Frontal cortex (tissue), 3 donors: ENCODE measurements at regions not wholly inside any gene's neighbourhood (a gene's known extent, or its start where the extent isn't known, plus 50 kb on each side); places are given as distances from the start of the nearest gene placed in this dataset.
"Not testable (repeated sequence)": the region's sequence is repeated elsewhere in the genome, so short reads cannot be mapped to it uniquely, and the experiment has no call there.

ENCODE experiments used
- DNase-seq, 2 donors: peaks; one replicate each; pipeline ENCODE4 v3.0.0; 2012; ENCODE audit warnings: low spot score in 2 of 2
- FAIRE-seq: peaks from 2 replicates; lab custom pipeline; 2012; peaks lifted over from hg19 to GRCh38; lab: Jason Lieb, UNC
- donor health status: control.
- donor health status: control.
- donor health status: control.

- FAIRE-seq = no peak
- no peak for DNase-seq
These were observed 1150.4 kb upstream of the INTU start for GRCh38 chr4:126482311-126482710.

- no peak for DNase-seq
- FAIRE-seq = no peak
These were observed 1146.4 kb upstream of the INTU start for GRCh38 chr4:126486377-126486776.

GRCh38 chr4:126489826-126490463 lies 1142.8 kb upstream of the INTU start:
- no peak for DNase-seq

GRCh38 chr4:126495163-126495752 lies 1137.5 kb upstream of the INTU start:
- FAIRE-seq (no peak), DNase-seq (no peak)

More at GRCh38 chr4:126489826-126490463, 1142.8 kb upstream of the INTU start:
- no peak for FAIRE-seq

- DNase-seq (no peak), FAIRE-seq (no peak)
These were observed 1119.8 kb upstream of the INTU start for GRCh38 chr4:126512979-126513378.

GRCh38 chr4:126513596-126513995 lies 1119.2 kb upstream of the INTU start:
- FAIRE-seq = no peak
- no peak for DNase-seq

GRCh38 chr4:126520731-126521130 lies 1112.0 kb upstream of the INTU start:
- FAIRE-seq (no peak), DNase-seq (no peak)

- not testable (repeated sequence) for DNase-seq, FAIRE-seq
These were observed 1107.4 kb upstream of the INTU start for GRCh38 chr4:126525400-126525799.

GRCh38 chr4:126526335-126526734 lies 1106.4 kb upstream of the INTU start:
- no peak for FAIRE-seq
- DNase-seq = no peak

GRCh38 chr4:126529997-126530396 lies 1102.8 kb upstream of the INTU start:
- DNase-seq (no peak), FAIRE-seq (no peak)

GRCh38 chr4:126530996-126531585 lies 1101.7 kb upstream of the INTU start:
- no peak for FAIRE-seq

GRCh38 chr4:126532527-126532926 lies 1100.2 kb upstream of the INTU start:
- DNase-seq = no peak
- no peak for FAIRE-seq

More at GRCh38 chr4:126530996-126531585, 1101.7 kb upstream of the INTU start:
- no peak for DNase-seq

- FAIRE-seq (no peak), DNase-seq (no peak)
These were observed 1099.5 kb upstream of the INTU start for GRCh38 chr4:126533146-126533805.

- no peak for FAIRE-seq
- no peak for DNase-seq
These were observed 1093.0 kb upstream of the INTU start for GRCh38 chr4:126539771-126540170.

- no peak for FAIRE-seq
- no peak for DNase-seq
These were observed 1090.9 kb upstream of the INTU start for GRCh38 chr4:126541820-126542219.

GRCh38 chr4:126544276-126544675 lies 1088.5 kb upstream of the INTU start:
- FAIRE-seq (no peak), DNase-seq (no peak)

- not testable (repeated sequence) for FAIRE-seq, DNase-seq
These were observed 1086.6 kb upstream of the INTU start for GRCh38 chr4:126546197-126546596.

- FAIRE-seq (no peak), DNase-seq (no peak)
These were observed 1085.4 kb upstream of the INTU start for GRCh38 chr4:126547352-126547751.

GRCh38 chr4:126548890-126549289 lies 1083.9 kb upstream of the INTU start:
- no peak for DNase-seq
- peak; percentile 80 for FAIRE-seq

GRCh38 chr4:126552321-126552720 lies 1080.4 kb upstream of the INTU start:
- FAIRE-seq = no peak
- DNase-seq = no peak

GRCh38 chr4:126553248-126553647 lies 1079.5 kb upstream of the INTU start:
- DNase-seq = no peak
- no peak for FAIRE-seq
